Stimulated activated memory B cell treated with anti-CD40 and anti-IgM and Interleukin-4, amounts not matched to agents 10 μg/mL and 1 μg/mL and 100 μg/mL, for 72 hours (primary cell): ENCODE measurements at regions not wholly inside any gene's neighbourhood (a gene's known extent, or its start where the extent isn't known, plus 50 kb on each side); places are given as distances from the start of the nearest gene placed in this dataset.
"Not testable (repeated sequence)": the region's sequence is repeated elsewhere in the genome, so short reads cannot be mapped to it uniquely, and the experiment has no call there.

Experiments
- ATAC-seq: fragments of 150-1000 bp; cut with Tn5 transposase; 2 replicates; pipeline ENCODE4 v1.10.0; 2021
- H3K27ac Mint-ChIP-seq: one replicate; pipeline ENCODE4 v1.8.0; 2022; ENCODE audit warnings: mild to moderate bottlenecking, mixed read lengths
- H3K27me3 Mint-ChIP-seq: one replicate; pipeline ENCODE4 v1.8.0; 2022; ENCODE audit warnings: mixed read lengths
- H3K36me3 Mint-ChIP-seq: one replicate; pipeline ENCODE4 v1.8.0; 2022; ENCODE audit warnings: mixed read lengths
- H3K4me1 Mint-ChIP-seq: one replicate; pipeline ENCODE4 v1.8.0; 2022; ENCODE audit warnings: mixed read lengths
- H3K4me3 Mint-ChIP-seq: one replicate; pipeline ENCODE4 v1.8.0; 2022; ENCODE audit warnings: mild to moderate bottlenecking, moderate library complexity, mixed read lengths
- H3K9me3 Mint-ChIP-seq: one replicate; pipeline ENCODE4 v1.8.0; 2022; ENCODE audit warnings: mixed read lengths

- Mint-ChIP-seq H3K4me1 (peaks cover 36% of the 10 kb centered on the region), H3K27ac (peak overlapping the region; percentile 2), H3K36me3 (no peaks in the 10 kb centered on the region)
These were observed 398.6 kb downstream of the PSAT1 start for GRCh38 chr9:78695519-78695918.

GRCh38 chr9:78697618-78698017, 400.7 kb downstream of the PSAT1 start:
- Mint-ChIP-seq H3K4me3 (no peak overlapping the region), H3K4me1 (peaks cover 40% of the 10 kb centered on the region), H3K27ac (no peak overlapping the region), H3K36me3 (no peaks in the 10 kb centered on the region), H3K9me3 (no peaks in the 10 kb centered on the region), H3K27me3 (no peaks in the 10 kb centered on the region)
- no peak for ATAC-seq

More at GRCh38 chr9:78695519-78695918, 398.6 kb downstream of the PSAT1 start:
- Mint-ChIP-seq H3K4me3 (peak overlapping the region; percentile 51), H3K9me3 (peaks cover 3% of the 10 kb centered on the region), H3K27me3 (no peaks in the 10 kb centered on the region)
- peak; percentile 47 for ATAC-seq

GRCh38 chr9:78698371-78698770, 401.4 kb downstream of the PSAT1 start:
- no peak overlapping the region for H3K4me3 Mint-ChIP-seq
- H3K4me1 Mint-ChIP-seq, result peaks cover 32% of the 10 kb centered on the region
- H3K27ac Mint-ChIP-seq, result no peak overlapping the region
- no peaks in the 10 kb centered on the region for H3K27me3 Mint-ChIP-seq
- peaks cover 2% of the 10 kb centered on the region for H3K9me3 Mint-ChIP-seq
- no peak for ATAC-seq
- H3K36me3 Mint-ChIP-seq, result no peaks in the 10 kb centered on the region

- not testable (repeated sequence) for ATAC-seq, H3K36me3 Mint-ChIP-seq, H3K9me3 Mint-ChIP-seq, H3K27me3 Mint-ChIP-seq, H3K4me3 Mint-ChIP-seq
- peaks cover 26% of the 10 kb centered on the region for H3K4me1 Mint-ChIP-seq
- peak overlapping the region; percentile 13 for H3K27ac Mint-ChIP-seq
These were observed 402.3 kb downstream of the PSAT1 start for GRCh38 chr9:78699217-78699616.

- H3K9me3 Mint-ChIP-seq, result not testable (repeated sequence)
- H3K4me1 Mint-ChIP-seq, result peaks cover 29% of the 10 kb centered on the region
These were observed 407.2 kb downstream of the PSAT1 start for GRCh38 chr9:78704153-78704552.

GRCh38 chr9:78707080-78707479, 410.2 kb downstream of the PSAT1 start:
- Mint-ChIP-seq H3K4me1 (peaks cover 20% of the 10 kb centered on the region), H3K9me3 (peaks cover 3% of the 10 kb centered on the region), H3K4me3 (peak overlapping the region; percentile 21), H3K27ac (peak overlapping the region; percentile 12), H3K27me3 (no peaks in the 10 kb centered on the region), H3K36me3 (no peaks in the 10 kb centered on the region)
- peak; percentile 70 for ATAC-seq

More at GRCh38 chr9:78704153-78704552, 407.2 kb downstream of the PSAT1 start:
- not testable (repeated sequence) for H3K27ac Mint-ChIP-seq, H3K36me3 Mint-ChIP-seq, H3K27me3 Mint-ChIP-seq, ATAC-seq, H3K4me3 Mint-ChIP-seq

GRCh38 chr9:78707481-78707991, 410.6 kb downstream of the PSAT1 start:
- Mint-ChIP-seq H3K4me1 (peaks cover 20% of the 10 kb centered on the region), H3K4me3 (peak overlapping the region; percentile 21), H3K27me3 (no peaks in the 10 kb centered on the region), H3K36me3 (no peaks in the 10 kb centered on the region), H3K27ac (peak overlapping the region; percentile 12), H3K9me3 (peaks cover 3% of the 10 kb centered on the region)
- peak; percentile 92 for ATAC-seq

- H3K4me1 Mint-ChIP-seq, result peaks cover 12% of the 10 kb centered on the region
- ATAC-seq, result no peak
- H3K27ac Mint-ChIP-seq, result no peak overlapping the region
These were observed 416.1 kb downstream of the PSAT1 start for GRCh38 chr9:78712903-78713613.

GRCh38 chr9:78713614-78714405, 416.9 kb downstream of the PSAT1 start:
- Mint-ChIP-seq H3K4me3 (no peak overlapping the region), H3K4me1 (peaks cover 4% of the 10 kb centered on the region), H3K27ac (no peak overlapping the region), H3K27me3 (no peaks in the 10 kb centered on the region), H3K9me3 (no peaks in the 10 kb centered on the region), H3K36me3 (no peaks in the 10 kb centered on the region)
- ATAC-seq, result no peak

More at GRCh38 chr9:78712903-78713613, 416.1 kb downstream of the PSAT1 start:
- Mint-ChIP-seq H3K4me3 (no peak overlapping the region), H3K27me3 (no peaks in the 10 kb centered on the region), H3K9me3 (no peaks in the 10 kb centered on the region), H3K36me3 (no peaks in the 10 kb centered on the region)

GRCh38 chr9:78714576-78714975, 417.7 kb downstream of the PSAT1 start:
- Mint-ChIP-seq H3K27ac (no peak overlapping the region), H3K4me3 (no peak overlapping the region), H3K27me3 (no peaks in the 10 kb centered on the region), H3K4me1 (no peaks in the 10 kb centered on the region), H3K36me3 (no peaks in the 10 kb centered on the region), H3K9me3 (no peaks in the 10 kb centered on the region)
- ATAC-seq, result no peak

GRCh38 chr9:78719029-78719428, 422.1 kb downstream of the PSAT1 start:
- H3K4me1 Mint-ChIP-seq, H3K4me3 Mint-ChIP-seq, ATAC-seq, H3K27me3 Mint-ChIP-seq, H3K9me3 Mint-ChIP-seq, H3K27ac Mint-ChIP-seq, H3K36me3 Mint-ChIP-seq: not testable (repeated sequence)

GRCh38 chr9:78724896-78725295, 428.0 kb downstream of the PSAT1 start:
- peaks cover 33% of the 10 kb centered on the region for H3K4me1 Mint-ChIP-seq
- no peak for ATAC-seq
- no peaks in the 10 kb centered on the region for H3K27me3 Mint-ChIP-seq
- H3K9me3 Mint-ChIP-seq, result peaks cover 16% of the 10 kb centered on the region
- H3K27ac Mint-ChIP-seq, result peak overlapping the region; percentile 88
- no peak overlapping the region for H3K4me3 Mint-ChIP-seq
- H3K36me3 Mint-ChIP-seq, result peaks cover 22% of the 10 kb centered on the region

- peak overlapping the region; percentile 88 for H3K27ac Mint-ChIP-seq
- H3K36me3 Mint-ChIP-seq, result peaks cover 22% of the 10 kb centered on the region
- no peak for ATAC-seq
- no peaks in the 10 kb centered on the region for H3K27me3 Mint-ChIP-seq
- H3K9me3 Mint-ChIP-seq, result peaks cover 19% of the 10 kb centered on the region
- no peak overlapping the region for H3K4me3 Mint-ChIP-seq
- H3K4me1 Mint-ChIP-seq, result peaks cover 33% of the 10 kb centered on the region
These were observed 428.6 kb downstream of the PSAT1 start for GRCh38 chr9:78725503-78725902.

GRCh38 chr9:78745331-78745730, 448.4 kb downstream of the PSAT1 start:
- H3K36me3 Mint-ChIP-seq, result peaks cover under 1% of the 10 kb centered on the region
- no peak for ATAC-seq

GRCh38 chr9:78746010-78746409, 449.1 kb downstream of the PSAT1 start:
- H3K27me3 Mint-ChIP-seq, result no peaks in the 10 kb centered on the region
- H3K36me3 Mint-ChIP-seq, result peaks cover 5% of the 10 kb centered on the region

More at GRCh38 chr9:78745331-78745730, 448.4 kb downstream of the PSAT1 start:
- H3K4me3 Mint-ChIP-seq, result no peak overlapping the region
- H3K4me1 Mint-ChIP-seq, result no peaks in the 10 kb centered on the region
- H3K27me3 Mint-ChIP-seq, result no peaks in the 10 kb centered on the region
- peaks cover 6% of the 10 kb centered on the region for H3K9me3 Mint-ChIP-seq
- no peak overlapping the region for H3K27ac Mint-ChIP-seq

More at GRCh38 chr9:78746010-78746409, 449.1 kb downstream of the PSAT1 start:
- peaks cover 10% of the 10 kb centered on the region for H3K9me3 Mint-ChIP-seq
- H3K4me3 Mint-ChIP-seq, result no peak overlapping the region
- no peaks in the 10 kb centered on the region for H3K4me1 Mint-ChIP-seq
- ATAC-seq, result no peak
- H3K27ac Mint-ChIP-seq, result no peak overlapping the region
